Astrocyte of the spinal cord (primary cell): ENCODE measurements at regions not wholly inside any gene's neighbourhood (a gene's known extent, or its start where the extent isn't known, plus 50 kb on each side); places are given as distances from the start of the nearest gene placed in this dataset.
A peak's percentile ranks its signal among the peaks of the same experiment; 100 is the strongest.
"Not testable (repeated sequence)": the region's sequence is repeated elsewhere in the genome, so short reads cannot be mapped to it uniquely, and the experiment has no call there.

Source experiments
- DNase-seq: peaks from one replicate; pipeline ENCODE4 v3.0.0; 2011; ENCODE audit warnings: low read depth, low spot score
- H3K4me3 ChIP-seq: 2 replicates; pipeline ENCODE4 v1.5.1; 2011; ENCODE audit warnings: low read depth, mild to moderate bottlenecking, low read length, moderate library complexity
- in situ Hi-C: cut with HindIII; loops from 2 replicates; pipeline ENCODE4 v1.10.0; 2017; ENCODE audit warnings: low sequenced_read_pairs
- TF ChIP-seq, protein P1 (sequence below): IDR thresholded peaks from 2 replicates; pipeline ENCODE4 v1.5.1; 2012; ENCODE audit warnings: low read depth, mild to moderate bottlenecking, low read length, inconsistent platforms

DNA sequence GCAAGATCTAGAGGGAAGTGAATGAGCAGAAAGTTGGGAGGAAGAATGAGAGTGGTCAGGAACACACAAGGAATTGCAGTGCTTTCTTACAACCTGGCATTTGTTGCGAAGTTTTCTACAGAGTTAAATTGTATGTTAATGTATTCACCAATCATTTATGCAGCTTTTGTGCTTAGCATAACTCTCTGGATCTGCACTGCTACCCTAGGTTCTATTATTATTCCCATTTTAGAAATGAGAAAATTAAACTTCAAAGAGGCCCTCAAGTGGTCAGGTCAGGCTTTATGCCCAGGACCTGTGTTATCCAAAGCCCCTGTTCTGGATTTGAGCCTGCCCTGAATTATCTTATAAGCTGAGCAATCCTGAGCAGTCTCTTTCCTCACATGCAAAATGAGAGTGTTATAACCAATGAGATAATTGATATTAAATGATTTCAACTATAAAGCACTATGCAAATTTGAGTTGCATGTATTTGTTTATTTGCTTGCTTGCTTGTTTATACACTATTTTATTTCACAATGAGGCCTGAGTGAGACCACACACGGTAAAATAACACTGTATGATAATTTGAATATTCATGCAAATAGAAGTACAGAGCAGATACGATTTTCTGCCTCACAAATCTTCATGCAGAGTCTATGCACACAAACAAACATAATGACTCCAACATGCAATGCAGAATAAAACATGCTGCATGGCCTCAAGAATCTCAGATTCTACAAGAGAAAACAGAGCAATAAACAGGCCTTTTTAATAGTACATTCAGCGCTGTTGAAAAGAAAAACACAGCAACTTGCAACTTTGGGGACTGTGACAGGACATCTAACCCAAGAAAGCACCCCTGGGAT is 323.0 kb downstream of the PLPP3 start:
- TF ChIP-seq, protein P1, sequence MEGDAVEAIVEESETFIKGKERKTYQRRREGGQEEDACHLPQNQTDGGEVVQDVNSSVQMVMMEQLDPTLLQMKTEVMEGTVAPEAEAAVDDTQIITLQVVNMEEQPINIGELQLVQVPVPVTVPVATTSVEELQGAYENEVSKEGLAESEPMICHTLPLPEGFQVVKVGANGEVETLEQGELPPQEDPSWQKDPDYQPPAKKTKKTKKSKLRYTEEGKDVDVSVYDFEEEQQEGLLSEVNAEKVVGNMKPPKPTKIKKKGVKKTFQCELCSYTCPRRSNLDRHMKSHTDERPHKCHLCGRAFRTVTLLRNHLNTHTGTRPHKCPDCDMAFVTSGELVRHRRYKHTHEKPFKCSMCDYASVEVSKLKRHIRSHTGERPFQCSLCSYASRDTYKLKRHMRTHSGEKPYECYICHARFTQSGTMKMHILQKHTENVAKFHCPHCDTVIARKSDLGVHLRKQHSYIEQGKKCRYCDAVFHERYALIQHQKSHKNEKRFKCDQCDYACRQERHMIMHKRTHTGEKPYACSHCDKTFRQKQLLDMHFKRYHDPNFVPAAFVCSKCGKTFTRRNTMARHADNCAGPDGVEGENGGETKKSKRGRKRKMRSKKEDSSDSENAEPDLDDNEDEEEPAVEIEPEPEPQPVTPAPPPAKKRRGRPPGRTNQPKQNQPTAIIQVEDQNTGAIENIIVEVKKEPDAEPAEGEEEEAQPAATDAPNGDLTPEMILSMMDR = no peak
- in situ Hi-C loops = no loop called here
- H3K4me3 ChIP-seq = no peak overlapping the region
- no peak for DNase-seq

DNA sequence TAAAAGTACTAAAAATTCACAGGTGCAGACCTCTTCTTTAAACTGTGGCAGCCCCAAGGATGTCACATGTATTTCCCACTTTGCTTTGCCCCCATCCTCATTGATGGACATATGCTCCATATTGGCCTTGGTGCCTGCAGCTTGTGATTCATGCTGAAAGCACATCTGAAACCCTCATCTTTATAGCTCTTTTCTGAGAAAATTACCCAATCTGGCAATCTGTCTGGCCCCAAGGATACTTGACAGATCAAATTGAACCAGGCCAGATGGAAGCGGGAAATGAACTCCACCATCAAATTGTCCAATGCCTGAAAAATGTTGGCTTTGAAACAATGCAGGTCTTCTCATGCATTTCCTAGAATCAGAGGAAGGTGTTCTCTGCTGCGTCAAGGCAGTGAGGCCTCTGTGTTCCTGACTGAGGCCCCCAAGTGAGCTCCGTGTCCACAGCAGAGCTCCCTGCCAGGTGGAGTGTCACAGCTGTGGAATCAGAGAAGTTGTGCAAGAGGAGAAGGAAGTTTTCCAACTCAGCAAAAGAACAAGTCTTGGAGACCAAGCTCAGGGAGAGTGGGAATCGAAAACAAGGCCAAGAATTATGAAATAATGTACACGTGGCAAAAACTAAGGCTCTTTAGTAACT is 323.7 kb downstream of the PLPP3 start:
- in situ Hi-C loops = no loop called here
- TF ChIP-seq, protein P1 = no peak
- no peak overlapping the region for H3K4me3 ChIP-seq
- peak; percentile 15 for DNase-seq

DNA sequence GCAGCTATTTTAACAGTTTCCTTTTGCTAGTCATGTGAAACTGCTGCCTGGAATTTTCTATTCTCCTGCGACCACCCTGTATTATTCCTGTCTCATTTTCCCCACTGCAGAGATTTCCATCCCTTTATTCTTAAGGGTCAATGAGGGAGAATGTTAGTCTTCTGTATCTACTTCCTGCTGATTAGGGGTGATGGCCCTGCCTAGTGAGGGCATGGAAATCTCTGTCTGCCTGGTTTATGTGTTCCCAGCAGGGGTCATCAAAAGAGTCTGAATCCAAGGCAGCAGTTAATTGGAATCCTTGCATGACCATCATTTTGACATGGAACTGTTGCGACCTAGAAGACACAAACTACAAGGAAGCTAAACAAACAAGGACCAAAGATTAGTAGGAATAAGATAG is 325.2 kb downstream of the PLPP3 start:
- TF ChIP-seq, protein P1 = no peak
- no peak for DNase-seq
- in situ Hi-C loops = no loop called here
- H3K4me3 ChIP-seq = no peak overlapping the region

DNA sequence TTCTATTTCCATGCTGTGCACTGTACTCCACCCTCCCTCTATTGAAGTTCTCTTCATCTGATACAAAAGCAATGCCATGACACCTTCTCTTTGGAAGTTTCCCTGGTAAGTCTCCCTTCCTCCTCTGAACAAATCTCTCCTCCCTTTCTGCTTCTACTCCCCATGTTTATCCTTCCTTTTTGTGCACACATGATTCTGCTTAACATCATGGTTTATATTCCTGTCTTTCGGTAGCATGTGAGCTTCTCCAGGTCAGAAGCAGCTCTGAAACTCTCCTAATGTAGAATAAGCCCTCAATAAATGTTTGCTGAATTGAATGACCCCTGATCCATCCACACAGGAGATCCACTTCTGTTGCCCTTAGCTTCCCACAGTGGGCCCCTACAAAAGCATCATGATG is 328.6 kb downstream of the PLPP3 start:
- in situ Hi-C loops = no loop called here

DNA sequence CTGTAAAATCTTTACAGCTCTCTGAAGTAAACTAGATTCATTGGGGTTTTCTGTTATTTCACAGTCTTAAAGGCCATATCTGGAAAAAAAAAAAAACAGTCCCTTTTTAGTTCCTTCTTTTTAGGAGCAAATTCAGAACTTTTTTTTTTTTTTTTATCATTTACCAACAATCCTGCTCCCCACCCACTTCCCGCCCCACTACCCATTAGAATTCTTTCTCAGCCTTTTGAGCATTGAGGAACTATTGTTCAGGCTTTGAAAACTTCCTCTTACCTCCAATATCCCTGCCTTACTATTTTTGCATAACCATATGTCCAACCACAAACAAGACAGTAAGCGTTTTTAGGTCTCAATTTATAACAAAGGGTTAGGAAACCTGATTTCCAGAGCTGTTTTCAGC is 330.1 kb downstream of the PLPP3 start:
- TF ChIP-seq, protein P1 = no peak
- DNase-seq = no peak
- in situ Hi-C loops = no loop called here
- H3K4me3 ChIP-seq = no peak overlapping the region

More for the DNA sequence above, 328.6 kb downstream of the PLPP3 start:
- TF ChIP-seq, protein P1 = no peak
- no peak overlapping the region for H3K4me3 ChIP-seq
- no peak for DNase-seq

DNA sequence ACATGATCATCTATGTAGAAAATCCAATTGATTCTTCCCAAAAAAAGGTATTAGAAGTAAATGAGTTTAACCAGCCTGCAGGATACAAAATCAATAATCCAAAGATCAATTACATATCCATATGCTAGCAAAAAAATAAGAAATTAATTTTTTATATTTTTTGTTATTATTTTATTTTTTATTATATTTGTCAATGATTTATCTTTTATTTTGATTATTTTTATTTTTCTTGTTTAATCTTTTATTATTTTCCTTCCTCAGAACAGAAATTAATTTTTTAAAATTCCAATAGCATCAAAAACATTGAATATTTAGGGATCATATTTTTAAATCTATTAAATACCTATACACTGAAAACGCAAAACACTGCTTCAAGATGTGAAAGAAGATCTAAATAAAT is 331.2 kb downstream of the PLPP3 start:
- no peak overlapping the region for H3K4me3 ChIP-seq
- no peak for DNase-seq
- TF ChIP-seq, protein P1 = no peak
- in situ Hi-C loops = no loop called here

DNA sequence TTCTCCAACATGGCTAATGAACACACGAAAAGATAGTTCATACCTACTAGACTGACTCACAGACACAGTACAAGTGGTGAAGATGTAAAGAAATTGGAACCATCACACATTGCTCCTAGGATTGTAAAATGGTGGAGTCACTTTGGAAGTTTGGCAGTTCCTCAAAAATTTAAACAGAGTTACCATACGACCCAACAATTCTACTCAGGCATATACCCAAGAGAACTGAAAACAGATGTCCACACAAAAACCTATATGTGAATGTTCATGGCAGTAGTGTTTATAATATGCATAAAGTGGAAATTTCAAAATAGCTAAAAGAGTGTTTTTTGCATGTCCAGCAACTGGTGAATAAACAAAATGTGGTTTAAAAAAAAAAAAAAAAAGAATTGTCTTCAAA is 332.6 kb downstream of the PLPP3 start:
- in situ Hi-C loops, H3K4me3 ChIP-seq, DNase-seq: not testable (repeated sequence)
